Mesothelial cell of epicardium (in vitro differentiated cells): ENCODE measurements at regions not wholly inside any gene's neighbourhood (a gene's known extent, or its start where the extent isn't known, plus 50 kb on each side); places are given as distances from the start of the nearest gene placed in this dataset.

Source experiments
- DNase-seq, 2 experiments: peaks; one replicate each; pipeline ENCODE4 v3.0.0; 2021; ENCODE audit warnings: low spot score in 2 of 2; ENCODE audit not compliant: unreplicated experiment in 2 of 2
- H3K27ac Mint-ChIP-seq: 2 replicates; pipeline ENCODE4 v1.8.0; 2021; ENCODE audit warnings: mixed read lengths
- H3K27me3 Mint-ChIP-seq: 2 replicates; pipeline ENCODE4 v1.8.0; 2021; ENCODE audit warnings: low read depth, mixed read lengths
- H3K36me3 Mint-ChIP-seq: 2 replicates; pipeline ENCODE4 v1.8.0; 2021; ENCODE audit warnings: mixed read lengths
- H3K4me1 Mint-ChIP-seq: 2 replicates; pipeline ENCODE4 v1.8.0; 2021; ENCODE audit warnings: mixed read lengths
- H3K4me3 Mint-ChIP-seq: 2 replicates; pipeline ENCODE4 v1.8.0; 2021; ENCODE audit warnings: mild to moderate bottlenecking, moderate library complexity, mixed read lengths
- H3K9me3 Mint-ChIP-seq: 2 replicates; pipeline ENCODE4 v1.8.0; 2021; ENCODE audit warnings: mixed read lengths
- CTCF ChIP-seq: fragments of 200-600 bp; sonication (generic); IDR thresholded peaks from one replicate; pipeline ENCODE4 v1.5.0; 2021; ENCODE audit warnings: antibody characterized with exemption; ENCODE audit not compliant: unreplicated experiment

GRCh38 chr6:23277521-23278179, 708.3 kb downstream of the HDGFL1 start:
- no peaks in the 10 kb centered on the region for H3K27me3 Mint-ChIP-seq
- peak overlapping the region; percentile 13 for H3K27ac Mint-ChIP-seq
- H3K9me3 Mint-ChIP-seq = no peaks in the 10 kb centered on the region
- DNase-seq = no peak
- peaks cover 30% of the 10 kb centered on the region for H3K4me1 Mint-ChIP-seq
- no peaks in the 10 kb centered on the region for H3K36me3 Mint-ChIP-seq
- H3K4me3 Mint-ChIP-seq = no peak overlapping the region
- TF ChIP-seq CTCF = no peak

- DNase-seq = no peak
- H3K27me3 Mint-ChIP-seq = no peaks in the 10 kb centered on the region
- peak overlapping the region; percentile 3 for H3K27ac Mint-ChIP-seq
- no peak for TF ChIP-seq CTCF
- H3K4me1 Mint-ChIP-seq = peaks cover 32% of the 10 kb centered on the region
- H3K36me3 Mint-ChIP-seq = no peaks in the 10 kb centered on the region
- H3K9me3 Mint-ChIP-seq = no peaks in the 10 kb centered on the region
- H3K4me3 Mint-ChIP-seq = no peak overlapping the region
Observed at GRCh38 chr6:23278180-23278532, 708.8 kb downstream of the HDGFL1 start.

GRCh38 chr6:23280437-23280836, 711.1 kb downstream of the HDGFL1 start:
- no peak overlapping the region for H3K4me3 Mint-ChIP-seq
- DNase-seq = no peak
- TF ChIP-seq CTCF = no peak
- no peak overlapping the region for H3K27ac Mint-ChIP-seq
- no peaks in the 10 kb centered on the region for H3K36me3 Mint-ChIP-seq
- H3K4me1 Mint-ChIP-seq = peaks cover 29% of the 10 kb centered on the region
- no peaks in the 10 kb centered on the region for H3K27me3 Mint-ChIP-seq
- no peaks in the 10 kb centered on the region for H3K9me3 Mint-ChIP-seq

- Mint-ChIP-seq H3K4me3 (no peak overlapping the region), H3K27ac (peak overlapping the region; percentile 66), H3K27me3 (no peaks in the 10 kb centered on the region)
Observed at GRCh38 chr6:23282252-23283021, 713.1 kb downstream of the HDGFL1 start.

GRCh38 chr6:23293653-23294052, 724.3 kb downstream of the HDGFL1 start:
- H3K4me3 Mint-ChIP-seq = no peak overlapping the region
- no peaks in the 10 kb centered on the region for H3K27me3 Mint-ChIP-seq
- H3K36me3 Mint-ChIP-seq = peaks cover 2% of the 10 kb centered on the region
- no peak for TF ChIP-seq CTCF
- no peak overlapping the region for H3K27ac Mint-ChIP-seq
- no peak for DNase-seq
- H3K9me3 Mint-ChIP-seq = peaks cover 11% of the 10 kb centered on the region
- H3K4me1 Mint-ChIP-seq = no peaks in the 10 kb centered on the region

More at GRCh38 chr6:23282252-23283021, 713.1 kb downstream of the HDGFL1 start:
- Mint-ChIP-seq H3K9me3 (no peaks in the 10 kb centered on the region), H3K4me1 (peaks cover 24% of the 10 kb centered on the region), H3K36me3 (no peaks in the 10 kb centered on the region)
- TF ChIP-seq CTCF = no peak
- DNase-seq = no peak
